ENCODE measurements at regions not wholly inside any gene's neighbourhood (a gene's known extent, or its start where the extent isn't known, plus 50 kb on each side); places are given as distances from the start of the nearest gene placed in this dataset.

GRCh38 chr17:11081342-11081741, 159.7 kb upstream of the SHISA6 start:
- TF ChIP-seq POLR2AphosphoS5 (IDR thresholded peaks at IDR 0.05; ENCODE audit: low read depth) (no peak), SPI1 (IDR thresholded peaks at IDR 0.05; ENCODE audit: borderline replicate concordance, low read depth) (no peak), REST (IDR thresholded peaks at IDR 0.05; ENCODE audit: insufficient replicate concordance, low read depth) (no peak), GABPA (IDR thresholded peaks at IDR 0.05; ENCODE audit: low read depth) (no peak)
- TF ChIP-seq, protein P1, sequence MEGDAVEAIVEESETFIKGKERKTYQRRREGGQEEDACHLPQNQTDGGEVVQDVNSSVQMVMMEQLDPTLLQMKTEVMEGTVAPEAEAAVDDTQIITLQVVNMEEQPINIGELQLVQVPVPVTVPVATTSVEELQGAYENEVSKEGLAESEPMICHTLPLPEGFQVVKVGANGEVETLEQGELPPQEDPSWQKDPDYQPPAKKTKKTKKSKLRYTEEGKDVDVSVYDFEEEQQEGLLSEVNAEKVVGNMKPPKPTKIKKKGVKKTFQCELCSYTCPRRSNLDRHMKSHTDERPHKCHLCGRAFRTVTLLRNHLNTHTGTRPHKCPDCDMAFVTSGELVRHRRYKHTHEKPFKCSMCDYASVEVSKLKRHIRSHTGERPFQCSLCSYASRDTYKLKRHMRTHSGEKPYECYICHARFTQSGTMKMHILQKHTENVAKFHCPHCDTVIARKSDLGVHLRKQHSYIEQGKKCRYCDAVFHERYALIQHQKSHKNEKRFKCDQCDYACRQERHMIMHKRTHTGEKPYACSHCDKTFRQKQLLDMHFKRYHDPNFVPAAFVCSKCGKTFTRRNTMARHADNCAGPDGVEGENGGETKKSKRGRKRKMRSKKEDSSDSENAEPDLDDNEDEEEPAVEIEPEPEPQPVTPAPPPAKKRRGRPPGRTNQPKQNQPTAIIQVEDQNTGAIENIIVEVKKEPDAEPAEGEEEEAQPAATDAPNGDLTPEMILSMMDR (IDR thresholded peaks at IDR 0.05; ENCODE audit: insufficient read depth, low read length) = no peak
- H3K4me3 ChIP-seq (replicated peaks; ENCODE audit: insufficient read depth, low read length) = no peak overlapping the region
- H3K27ac ChIP-seq (replicated peaks) = no peak overlapping the region
- H3K27me3 ChIP-seq (ENCODE audit: insufficient read depth, poor library complexity, severe bottlenecking) = no peaks in the 10 kb centered on the region
- no peak for DNase-seq (ENCODE audit: low read depth in 1 of 2, low spot score in 1 of 2)

DNA sequence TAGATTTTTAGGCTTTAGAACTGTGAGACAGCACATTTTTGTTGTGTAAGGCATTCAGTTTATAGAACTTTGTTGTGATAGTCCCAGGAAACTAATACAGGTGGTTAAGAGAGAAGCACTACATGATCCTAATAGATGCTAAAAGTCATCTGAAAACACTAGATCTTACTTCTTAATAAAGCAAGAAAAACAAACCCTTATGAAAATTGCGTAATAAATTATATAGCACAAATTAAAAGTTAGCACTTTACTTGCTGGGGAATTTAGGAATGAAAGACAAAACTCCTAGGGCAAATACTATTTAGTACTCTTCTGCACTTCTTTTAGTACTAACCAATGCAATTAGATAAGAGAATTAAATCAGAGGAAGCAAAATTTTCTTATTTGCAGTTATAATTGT, 163.3 kb upstream of the SHISA6 start:
- no peaks in the 10 kb centered on the region for H3K27me3 ChIP-seq (ENCODE audit: insufficient read depth, poor library complexity, severe bottlenecking)
- no peak overlapping the region for H3K4me3 ChIP-seq (replicated peaks; ENCODE audit: insufficient read depth, low read length)
- no peak for TF ChIP-seq POLR2AphosphoS5 (IDR thresholded peaks at IDR 0.05; ENCODE audit: low read depth)
- TF ChIP-seq, protein P1 (IDR thresholded peaks at IDR 0.05; ENCODE audit: insufficient read depth, low read length) = no peak
- TF ChIP-seq REST (IDR thresholded peaks at IDR 0.05; ENCODE audit: insufficient replicate concordance, low read depth) = no peak
- no peak for TF ChIP-seq GABPA (IDR thresholded peaks at IDR 0.05; ENCODE audit: low read depth)
- TF ChIP-seq SPI1 (IDR thresholded peaks at IDR 0.05; ENCODE audit: borderline replicate concordance, low read depth) = no peak
- DNase-seq (ENCODE audit: low read depth in 1 of 2, low spot score in 1 of 2) = no peak
- no peak overlapping the region for H3K27ac ChIP-seq (replicated peaks)

DNA sequence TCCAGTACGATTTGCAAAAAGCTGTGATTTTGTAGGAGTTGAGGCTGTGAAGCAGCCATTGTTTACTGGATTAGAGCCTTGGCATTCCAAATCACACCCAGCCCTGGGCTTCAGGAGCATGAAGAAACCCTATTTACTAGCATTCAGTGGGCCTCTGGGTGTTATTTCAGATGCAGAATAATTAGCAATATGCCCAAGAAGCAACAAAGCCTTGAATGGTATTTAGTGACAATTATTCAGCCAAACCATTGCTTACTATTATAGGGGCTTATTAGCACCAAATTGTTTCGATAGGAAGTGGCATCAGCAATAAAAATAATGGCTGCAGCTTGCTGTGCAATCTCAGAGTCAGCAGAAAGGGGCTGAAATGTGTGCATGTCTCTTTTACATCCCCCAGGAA, 166.6 kb upstream of the SHISA6 start:
- no peak overlapping the region for H3K27ac ChIP-seq (replicated peaks)
- TF ChIP-seq POLR2AphosphoS5 (IDR thresholded peaks at IDR 0.05; ENCODE audit: low read depth) = no peak
- TF ChIP-seq REST (IDR thresholded peaks at IDR 0.05; ENCODE audit: insufficient replicate concordance, low read depth) = no peak
- TF ChIP-seq SPI1 (IDR thresholded peaks at IDR 0.05; ENCODE audit: borderline replicate concordance, low read depth) = no peak
- TF ChIP-seq, protein P1 (IDR thresholded peaks at IDR 0.05; ENCODE audit: insufficient read depth, low read length) = no peak
- no peak for TF ChIP-seq GABPA (IDR thresholded peaks at IDR 0.05; ENCODE audit: low read depth)

More for the DNA sequence above, 166.6 kb upstream of the SHISA6 start:
- no peak for DNase-seq (ENCODE audit: low read depth in 1 of 2, low spot score in 1 of 2)
- H3K4me3 ChIP-seq (replicated peaks; ENCODE audit: insufficient read depth, low read length) = no peak overlapping the region
- H3K27me3 ChIP-seq (ENCODE audit: insufficient read depth, poor library complexity, severe bottlenecking) = no peaks in the 10 kb centered on the region

All from HL-60 (cell line).